ENCODE measurements at regions not wholly inside any gene's neighbourhood (a gene's known extent, or its start where the extent isn't known, plus 50 kb on each side); places are given as distances from the start of the nearest gene placed in this dataset.
"Not testable (repeated sequence)": the region's sequence is repeated elsewhere in the genome, so short reads cannot be mapped to it uniquely, and the experiment has no call there.

DNA sequence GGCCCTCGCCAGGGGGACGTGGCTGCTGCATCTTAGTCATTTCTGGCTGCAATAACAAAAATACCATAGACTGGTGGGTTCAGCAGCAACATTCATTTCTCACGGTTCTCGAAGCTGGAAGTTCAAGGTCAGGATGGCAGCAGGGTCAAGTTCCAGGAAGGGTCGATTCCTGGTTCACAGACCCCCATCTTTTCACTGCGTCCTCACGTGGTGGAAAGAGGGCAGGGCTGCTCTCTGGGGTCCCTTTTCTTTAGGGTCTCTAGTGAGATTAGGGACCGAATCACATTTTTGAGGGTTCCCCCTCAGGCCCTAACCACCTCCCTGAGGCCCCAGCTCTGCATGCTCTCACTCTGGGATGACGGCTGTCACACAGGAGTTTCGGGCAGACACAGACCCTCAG is 187.5 kb downstream of the TMEM121 start:
- TF ChIP-seq, protein P1, sequence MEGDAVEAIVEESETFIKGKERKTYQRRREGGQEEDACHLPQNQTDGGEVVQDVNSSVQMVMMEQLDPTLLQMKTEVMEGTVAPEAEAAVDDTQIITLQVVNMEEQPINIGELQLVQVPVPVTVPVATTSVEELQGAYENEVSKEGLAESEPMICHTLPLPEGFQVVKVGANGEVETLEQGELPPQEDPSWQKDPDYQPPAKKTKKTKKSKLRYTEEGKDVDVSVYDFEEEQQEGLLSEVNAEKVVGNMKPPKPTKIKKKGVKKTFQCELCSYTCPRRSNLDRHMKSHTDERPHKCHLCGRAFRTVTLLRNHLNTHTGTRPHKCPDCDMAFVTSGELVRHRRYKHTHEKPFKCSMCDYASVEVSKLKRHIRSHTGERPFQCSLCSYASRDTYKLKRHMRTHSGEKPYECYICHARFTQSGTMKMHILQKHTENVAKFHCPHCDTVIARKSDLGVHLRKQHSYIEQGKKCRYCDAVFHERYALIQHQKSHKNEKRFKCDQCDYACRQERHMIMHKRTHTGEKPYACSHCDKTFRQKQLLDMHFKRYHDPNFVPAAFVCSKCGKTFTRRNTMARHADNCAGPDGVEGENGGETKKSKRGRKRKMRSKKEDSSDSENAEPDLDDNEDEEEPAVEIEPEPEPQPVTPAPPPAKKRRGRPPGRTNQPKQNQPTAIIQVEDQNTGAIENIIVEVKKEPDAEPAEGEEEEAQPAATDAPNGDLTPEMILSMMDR (conservative IDR thresholded peaks at IDR 0.05 in 1 of 2, IDR thresholded peaks at IDR 0.05 in 1 of 2; ENCODE audit: low read depth in 1 of 2, low read length in 2 of 2), result not testable (repeated sequence)
- TF ChIP-seq EZH2 (IDR thresholded peaks at IDR 0.05; ENCODE audit: low read length, missing control alignments), result not testable (repeated sequence)
